Gastroesophageal sphincter (tissue), 4 donors: ENCODE measurements at regions not wholly inside any gene's neighbourhood (a gene's known extent, or its start where the extent isn't known, plus 50 kb on each side); places are given as distances from the start of the nearest gene placed in this dataset.

ENCODE experiments used
- ATAC-seq: fragments of 150-250 bp; one replicate; pipeline ENCODE4 v1.9.1; 2016; ENCODE audit warnings: mild to moderate bottlenecking, moderate library complexity
- H3K27ac ChIP-seq, 4 donors: fragments of 200-600 bp; sonication (generic) in 3 of 4; 1 replicate in 3 of 4; 2 replicates in 1 of 4; pipeline ENCODE4 v1.5.1; 2016 to 2019
- H3K27me3 ChIP-seq: fragments of 200-600 bp; sonication (generic); one replicate; pipeline ENCODE4 v1.5.1; 2019
- H3K36me3 ChIP-seq, 2 donors: fragments of 200-600 bp; sonication (generic); one replicate each; pipeline ENCODE4 v1.5.1; 2019; ENCODE audit warnings: control low read depth in 1 of 2
- H3K4me1 ChIP-seq, 3 donors: fragments of 200-600 bp; sonication (generic); 1 replicate in 2 of 3; 2 replicates in 1 of 3; pipeline ENCODE4 v1.5.1; 2016 to 2019; ENCODE audit warnings: control low read depth in 2 of 3
- H3K4me3 ChIP-seq, 2 donors: fragments of 200-600 bp; sonication (generic); one replicate each; pipeline ENCODE4 v1.5.1; 2019; ENCODE audit warnings: mild to moderate bottlenecking in 1 of 2, moderate library complexity in 1 of 2
- H3K9me3 ChIP-seq, 3 donors: fragments of 200-600 bp; sonication (generic); one replicate each; pipeline ENCODE4 v1.5.1; 2017 to 2019; ENCODE audit warnings: control low read depth in 2 of 3
- EP300 ChIP-seq: sonication (generic); formaldehyde crosslinking; IDR thresholded peaks from one replicate; pipeline ENCODE4 v1.6.1; 2017; ENCODE audit warnings: antibody characterized with exemption, mild to moderate bottlenecking
- POLR2A ChIP-seq, 2 donors: fragments of 450-650 bp; IDR thresholded peaks; one replicate each; pipeline ENCODE4 v1.6.1; 2017; ENCODE audit warnings: antibody characterized with exemption in 2 of 2, mild to moderate bottlenecking in 2 of 2, moderate library complexity in 1 of 2
- POLR2AphosphoS5 ChIP-seq: sonication (generic); formaldehyde crosslinking; IDR thresholded peaks from one replicate; pipeline ENCODE4 v1.6.1; 2017; ENCODE audit warnings: antibody characterized with exemption
- WGBS, 2 donors: methylation state at CpG; one replicate each; pipeline ENCODE4 v1.1.5; 2018; ENCODE audit warnings: low coverage in 1 of 2; 5-methylcytosine and 5-hydroxymethylcytosine counted together
- TF ChIP-seq, protein P1 (sequence below), 4 experiments: fragments of 200-600 bp in 2 of 4; fragments of 450-650 bp in 2 of 4; sonication (generic) in 1 of 4; IDR thresholded peaks; one replicate each; pipeline ENCODE4 v1.5.1; 2017 to 2019; ENCODE audit warnings: antibody characterized with exemption in 4 of 4, mild to moderate bottlenecking in 2 of 4, moderate library complexity in 2 of 4

DNA sequence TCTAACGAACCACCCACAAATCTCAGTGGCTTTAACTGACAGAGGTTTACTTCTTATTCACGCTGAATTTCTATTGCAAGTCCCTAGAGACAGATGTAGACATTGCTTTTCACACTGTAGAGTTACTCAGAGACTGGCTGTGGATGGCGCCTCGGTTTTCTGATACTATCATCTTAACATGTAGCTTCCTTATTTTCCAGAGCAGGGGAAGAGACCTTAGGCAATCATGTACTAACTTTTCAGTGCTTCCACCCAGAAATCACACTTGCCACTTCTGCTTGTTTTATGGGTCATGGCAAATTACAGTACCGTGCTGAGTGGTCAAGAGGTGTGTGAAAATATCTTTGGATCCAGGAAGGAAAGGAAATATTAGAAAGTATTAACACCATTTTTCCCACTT, 65.4 kb downstream of the MAF start:
- H3K9me3 ChIP-seq: no peaks in the 10 kb centered on the region
- TF ChIP-seq POLR2A (IDR thresholded peaks at IDR 0.05) (no peak), POLR2AphosphoS5 (no peak), EP300 (no peak)
- TF ChIP-seq, protein P1, sequence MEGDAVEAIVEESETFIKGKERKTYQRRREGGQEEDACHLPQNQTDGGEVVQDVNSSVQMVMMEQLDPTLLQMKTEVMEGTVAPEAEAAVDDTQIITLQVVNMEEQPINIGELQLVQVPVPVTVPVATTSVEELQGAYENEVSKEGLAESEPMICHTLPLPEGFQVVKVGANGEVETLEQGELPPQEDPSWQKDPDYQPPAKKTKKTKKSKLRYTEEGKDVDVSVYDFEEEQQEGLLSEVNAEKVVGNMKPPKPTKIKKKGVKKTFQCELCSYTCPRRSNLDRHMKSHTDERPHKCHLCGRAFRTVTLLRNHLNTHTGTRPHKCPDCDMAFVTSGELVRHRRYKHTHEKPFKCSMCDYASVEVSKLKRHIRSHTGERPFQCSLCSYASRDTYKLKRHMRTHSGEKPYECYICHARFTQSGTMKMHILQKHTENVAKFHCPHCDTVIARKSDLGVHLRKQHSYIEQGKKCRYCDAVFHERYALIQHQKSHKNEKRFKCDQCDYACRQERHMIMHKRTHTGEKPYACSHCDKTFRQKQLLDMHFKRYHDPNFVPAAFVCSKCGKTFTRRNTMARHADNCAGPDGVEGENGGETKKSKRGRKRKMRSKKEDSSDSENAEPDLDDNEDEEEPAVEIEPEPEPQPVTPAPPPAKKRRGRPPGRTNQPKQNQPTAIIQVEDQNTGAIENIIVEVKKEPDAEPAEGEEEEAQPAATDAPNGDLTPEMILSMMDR (IDR thresholded peaks at IDR 0.05): no peak
- H3K4me1 ChIP-seq: no peaks in the 10 kb centered on the region
- H3K27ac ChIP-seq: no peak overlapping the region
- H3K4me3 ChIP-seq: no peak overlapping the region
- no peaks in the 10 kb centered on the region for H3K27me3 ChIP-seq
- H3K36me3 ChIP-seq: no peaks in the 10 kb centered on the region
- no peak for ATAC-seq
- WGBS, 2 donors: 67 to 76% methylated on average over 5 of the region's 5 CpGs

DNA sequence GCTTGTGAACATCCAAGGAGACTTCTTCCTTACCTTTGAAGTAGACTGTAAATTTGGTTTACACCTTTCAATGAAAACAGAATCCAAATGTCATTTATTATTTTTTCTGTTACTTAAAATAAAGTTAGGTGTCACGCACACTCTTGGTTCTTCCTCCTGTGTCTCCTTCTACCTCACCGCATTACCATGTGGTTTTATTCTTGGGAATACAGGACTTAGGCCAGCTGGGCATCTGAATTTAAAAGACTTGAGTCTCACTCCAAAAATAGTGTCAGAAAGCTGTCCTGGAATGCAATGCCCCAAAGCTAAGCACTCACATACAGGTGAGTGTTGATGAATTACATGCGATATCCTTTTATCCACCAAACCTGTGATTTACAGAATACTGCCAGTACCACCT, 66.4 kb downstream of the MAF start:
- 83 to 100% methylated on average over 2 to 3 of the region's 3 CpGs for WGBS, 2 donors
- no peak for ATAC-seq
- no peak for TF ChIP-seq POLR2AphosphoS5
- no peak for TF ChIP-seq EP300
- no peak for TF ChIP-seq POLR2A (IDR thresholded peaks at IDR 0.05)
- TF ChIP-seq, protein P1 (IDR thresholded peaks at IDR 0.05): no peak

DNA sequence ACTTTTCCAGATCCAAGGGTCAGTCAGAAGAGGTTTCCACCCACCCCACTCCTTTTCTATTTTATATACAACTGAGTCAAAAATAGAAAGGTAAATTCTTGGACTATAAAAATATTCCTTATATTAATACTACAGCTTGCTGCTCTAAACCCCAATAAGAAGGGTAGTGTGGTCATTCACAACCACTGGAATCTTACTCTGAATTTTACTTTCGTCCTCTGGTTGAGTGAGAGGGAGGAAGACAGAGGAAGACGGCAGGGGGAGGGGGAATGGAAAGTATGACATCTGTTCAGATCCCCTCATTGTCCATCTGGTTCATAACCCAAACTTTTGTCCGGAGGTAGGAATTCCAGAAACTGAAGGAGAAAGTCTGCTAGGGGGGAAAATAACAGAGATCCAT, 67.2 kb downstream of the MAF start:
- TF ChIP-seq EP300 (no peak), POLR2A (IDR thresholded peaks at IDR 0.05) (no peak), POLR2AphosphoS5 (no peak)
- TF ChIP-seq, protein P1 (IDR thresholded peaks at IDR 0.05): no peak
- Histone ChIP-seq H3K27ac (no peak overlapping the region), H3K4me3 (no peak overlapping the region), H3K9me3 (no peaks in the 10 kb centered on the region), H3K27me3 (no peaks in the 10 kb centered on the region), H3K4me1 (peaks cover 0 to 4% (median 0%) of the 10 kb centered on the region in 3 donors), H3K36me3 (no peaks in the 10 kb centered on the region)
- no peak for ATAC-seq
- 59 to 68% methylated on average over 3 of the region's 3 CpGs for WGBS, 2 donors

More for the DNA sequence above, 66.4 kb downstream of the MAF start:
- Histone ChIP-seq H3K36me3 (no peaks in the 10 kb centered on the region), H3K27ac (no peak overlapping the region), H3K9me3 (no peaks in the 10 kb centered on the region), H3K4me1 (no peaks in the 10 kb centered on the region), H3K4me3 (no peak overlapping the region), H3K27me3 (no peaks in the 10 kb centered on the region)

DNA sequence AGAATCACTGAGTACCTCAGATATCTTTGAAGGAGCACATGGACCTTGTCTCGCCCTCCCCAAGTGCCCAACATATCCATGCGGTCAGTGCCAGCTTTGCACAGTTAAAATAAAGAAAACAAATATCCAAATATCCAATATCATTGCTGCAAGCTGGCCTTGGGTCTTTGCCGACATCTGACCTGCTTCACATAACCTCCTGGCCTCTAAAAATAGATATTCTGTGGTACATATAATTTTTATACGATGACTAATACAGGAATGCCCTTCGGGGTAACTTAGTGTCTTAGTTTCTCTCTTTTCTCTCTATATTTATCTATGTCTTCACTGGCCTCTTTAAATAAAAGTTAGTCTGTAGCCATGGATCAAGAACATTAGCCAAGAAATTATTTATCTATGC, 67.8 kb downstream of the MAF start:
- H3K4me3 ChIP-seq: no peak overlapping the region
- no peak overlapping the region for H3K27ac ChIP-seq
- TF ChIP-seq EP300 (no peak), POLR2AphosphoS5 (no peak), POLR2A (IDR thresholded peaks at IDR 0.05) (no peak)
- TF ChIP-seq, protein P1 (IDR thresholded peaks at IDR 0.05): no peak
- H3K27me3 ChIP-seq: no peaks in the 10 kb centered on the region
- no peak for ATAC-seq
- H3K36me3 ChIP-seq: no peaks in the 10 kb centered on the region
- H3K4me1 ChIP-seq: peaks cover 0 to 7% (median 0%) of the 10 kb centered on the region in 3 donors
- no peaks in the 10 kb centered on the region for H3K9me3 ChIP-seq
- 78 to 80% methylated on average over 5 of the region's 5 CpGs for WGBS, 2 donors

DNA sequence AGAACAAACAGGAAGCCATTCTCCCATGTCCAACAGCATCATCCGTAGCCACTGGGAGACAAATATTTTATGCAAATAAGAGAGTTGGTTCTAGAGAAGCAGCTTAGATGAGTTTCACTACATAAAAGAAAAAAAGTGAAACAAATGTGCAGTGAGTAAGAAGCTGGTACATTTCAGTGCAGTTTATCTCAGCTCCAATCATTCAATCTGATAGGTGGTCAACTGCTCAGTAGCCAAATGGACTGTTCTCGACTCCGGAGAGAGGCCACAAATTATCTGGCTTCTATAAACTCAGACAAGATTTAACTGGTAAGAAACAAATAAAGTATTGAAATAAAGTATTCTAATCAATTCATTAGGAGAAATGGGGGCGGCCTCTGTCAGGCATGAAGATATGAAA, 68.3 kb downstream of the MAF start:
- Histone ChIP-seq H3K9me3 (no peaks in the 10 kb centered on the region), H3K27me3 (no peaks in the 10 kb centered on the region), H3K36me3 (no peaks in the 10 kb centered on the region), H3K4me3 (no peak overlapping the region), H3K27ac (no peak overlapping the region), H3K4me1 (peaks cover 0 to 7% (median 0%) of the 10 kb centered on the region in 3 donors)
- no peak for ATAC-seq
- TF ChIP-seq POLR2A (IDR thresholded peaks at IDR 0.05) (no peak), EP300 (no peak), POLR2AphosphoS5 (no peak)
- TF ChIP-seq, protein P1 (IDR thresholded peaks at IDR 0.05): no peak
- 95 to 96% methylated on average over 4 of the region's 4 CpGs for WGBS, 2 donors
